SK-N-SH (cell line): ENCODE measurements at regions not wholly inside any gene's neighbourhood (a gene's known extent, or its start where the extent isn't known, plus 50 kb on each side); places are given as distances from the start of the nearest gene placed in this dataset.

Experiments
- CTCF ChIP-seq: fragments of 200-600 bp; sonication (generic); IDR thresholded peaks from 2 replicates; pipeline ENCODE4 v1.6.1; 2017; ENCODE audit warnings: antibody characterized with exemption, mild to moderate bottlenecking, moderate library complexity
- REST ChIP-seq: IDR thresholded peaks from 2 replicates; pipeline ENCODE4 v1.6.1; 2012; ENCODE audit warnings: mild to moderate bottlenecking, low read depth, low read length, moderate library complexity

GRCh38 chr1:82503822-82504221, 703.1 kb downstream of the ADGRL2 start:
- TF ChIP-seq REST (no peak), CTCF (no peak)
